ENCODE measurements at regions not wholly inside any gene's neighbourhood (a gene's known extent, or its start where the extent isn't known, plus 50 kb on each side); places are given as distances from the start of the nearest gene placed in this dataset.
A peak's percentile ranks its signal among the peaks of the same experiment; 100 is the strongest.

GRCh38 chr10:76642358-76642757 lies 995.2 kb downstream of the KCNMA1 start:
- H3K27me3 ChIP-seq (replicated peaks; ENCODE audit: control insufficient read depth, insufficient read depth, low read length), result no peaks in the 10 kb centered on the region; the same call in 1 of the 2 replicates
- H3K36me3 ChIP-seq (ENCODE audit: control insufficient read depth, insufficient read depth, low read length), result no peaks in the 10 kb centered on the region
- TF ChIP-seq CTCF (IDR thresholded peaks at IDR 0.05; ENCODE audit: insufficient read depth in 1 of 2, low read depth in 1 of 2, low read length in 1 of 2, severe bottlenecking in 1 of 2, unreplicated experiment in 1 of 2), result no peak
- no peak overlapping the region for H3K4me3 ChIP-seq (ENCODE audit: low read depth, low read length)
- no peaks in the 10 kb centered on the region for H3K36me3 Mint-ChIP-seq (ENCODE audit: insufficient read depth, unreplicated experiment)
- H3K27ac Mint-ChIP-seq (ENCODE audit: unreplicated experiment), result no peak overlapping the region
- no peaks in the 10 kb centered on the region for H3K4me1 ChIP-seq
- no TSS peak for BruUV-seq (replicated peaks)
- CTCF ChIA-PET, result no interaction called here
- POLR2A ChIA-PET, result no interaction called here
- no peaks in the 10 kb centered on the region for H3K27me3 Mint-ChIP-seq (ENCODE audit: insufficient read depth, unreplicated experiment)
- no peaks in the 10 kb centered on the region for H3K4me1 Mint-ChIP-seq (ENCODE audit: low read depth, unreplicated experiment)
- H3K9me3 ChIP-seq, result no peaks in the 10 kb centered on the region
- H3K9me3 Mint-ChIP-seq (ENCODE audit: unreplicated experiment), result peaks cover 19% of the 10 kb centered on the region
- intact Hi-C loops (cut with micrococcal nuclease; ENCODE audit: unreplicated experiment), result no loop called here
- no peak for DNase-seq
- no peak overlapping the region for H3K4me3 Mint-ChIP-seq (ENCODE audit: unreplicated experiment)

- no peak for DNase-seq
- H3K36me3 ChIP-seq (ENCODE audit: control insufficient read depth, insufficient read depth, low read length), result no peaks in the 10 kb centered on the region
- peaks cover under 1% of the 10 kb centered on the region; the same call in 1 of the 2 replicates for H3K4me1 ChIP-seq
- intact Hi-C loops (cut with micrococcal nuclease; ENCODE audit: unreplicated experiment), result no loop called here
- CTCF ChIA-PET, result no interaction called here
- no peak for TF ChIP-seq CTCF (IDR thresholded peaks at IDR 0.05; ENCODE audit: insufficient read depth in 1 of 2, low read depth in 1 of 2, low read length in 1 of 2, severe bottlenecking in 1 of 2, unreplicated experiment in 1 of 2)
- H3K4me1 Mint-ChIP-seq (ENCODE audit: low read depth, unreplicated experiment), result no peaks in the 10 kb centered on the region
- H3K36me3 Mint-ChIP-seq (ENCODE audit: insufficient read depth, unreplicated experiment), result no peaks in the 10 kb centered on the region
- BruUV-seq (replicated peaks), result no TSS peak
- peak overlapping the region; percentile 56 for H3K27ac Mint-ChIP-seq (ENCODE audit: unreplicated experiment)
- no peaks in the 10 kb centered on the region; the same call in 1 of the 2 replicates for H3K27me3 ChIP-seq (replicated peaks; ENCODE audit: control insufficient read depth, insufficient read depth, low read length)
- no peak overlapping the region for H3K4me3 ChIP-seq (ENCODE audit: low read depth, low read length)
- POLR2A ChIA-PET, result no interaction called here
- H3K9me3 Mint-ChIP-seq (ENCODE audit: unreplicated experiment), result peaks cover 12% of the 10 kb centered on the region
- H3K9me3 ChIP-seq, result no peaks in the 10 kb centered on the region
- no peak overlapping the region for H3K4me3 Mint-ChIP-seq (ENCODE audit: unreplicated experiment)
- H3K27me3 Mint-ChIP-seq (ENCODE audit: insufficient read depth, unreplicated experiment), result no peaks in the 10 kb centered on the region
Measured at GRCh38 chr10:76641215-76641614, 996.4 kb downstream of the KCNMA1 start.

- no peak overlapping the region for H3K4me3 Mint-ChIP-seq (ENCODE audit: unreplicated experiment)
- no peak for TF ChIP-seq CTCF (IDR thresholded peaks at IDR 0.05; ENCODE audit: insufficient read depth in 1 of 2, low read depth in 1 of 2, low read length in 1 of 2, severe bottlenecking in 1 of 2, unreplicated experiment in 1 of 2)
- H3K27me3 ChIP-seq (replicated peaks; ENCODE audit: control insufficient read depth, insufficient read depth, low read length), result no peaks in the 10 kb centered on the region; the same call in 1 of the 2 replicates
- H3K36me3 Mint-ChIP-seq (ENCODE audit: insufficient read depth, unreplicated experiment), result no peaks in the 10 kb centered on the region
- no TSS peak for BruUV-seq (replicated peaks)
- DNase-seq, result no peak
- H3K27ac Mint-ChIP-seq (ENCODE audit: unreplicated experiment), result no peak overlapping the region
- CTCF ChIA-PET, result no interaction called here
- POLR2A ChIA-PET, result no interaction called here
- H3K4me3 ChIP-seq (ENCODE audit: low read depth, low read length), result no peak overlapping the region
- H3K36me3 ChIP-seq (ENCODE audit: control insufficient read depth, insufficient read depth, low read length), result no peaks in the 10 kb centered on the region
- no peaks in the 10 kb centered on the region for H3K9me3 ChIP-seq
- H3K27me3 Mint-ChIP-seq (ENCODE audit: insufficient read depth, unreplicated experiment), result no peaks in the 10 kb centered on the region
- peaks cover 10% of the 10 kb centered on the region for H3K9me3 Mint-ChIP-seq (ENCODE audit: unreplicated experiment)
- H3K4me1 Mint-ChIP-seq (ENCODE audit: low read depth, unreplicated experiment), result no peaks in the 10 kb centered on the region
- intact Hi-C loops (cut with micrococcal nuclease; ENCODE audit: unreplicated experiment), result no loop called here
- H3K4me1 ChIP-seq, result peaks cover 5% of the 10 kb centered on the region; the same call in 1 of the 2 replicates
Measured at GRCh38 chr10:76640806-76641205, 996.8 kb downstream of the KCNMA1 start.

All from Caco-2 (cell line).